ENCODE measurements at regions not wholly inside any gene's neighbourhood (a gene's known extent, or its start where the extent isn't known, plus 50 kb on each side); places are given as distances from the start of the nearest gene placed in this dataset.

DNA sequence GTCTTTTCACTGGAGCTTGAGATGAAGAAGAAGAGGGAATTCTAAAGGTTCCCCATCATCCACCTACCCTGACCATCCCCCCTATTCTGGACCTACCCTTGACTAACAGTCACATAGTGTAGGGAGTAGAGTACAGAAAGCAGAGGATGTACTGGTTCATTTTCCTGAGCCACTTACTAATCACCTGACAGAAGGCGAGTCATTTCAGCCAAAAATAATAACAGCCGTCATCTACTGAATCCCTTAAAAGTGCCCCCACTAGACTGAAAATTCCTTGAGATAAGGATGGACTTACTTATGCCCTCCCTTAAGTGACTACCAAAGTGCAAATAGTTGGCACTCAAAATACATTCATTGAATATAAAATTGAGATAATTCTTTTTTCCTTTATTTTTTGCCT lies 112.2 kb downstream of the FOXD1 start:
- peaks cover 5% of the 10 kb centered on the region for H3K27me3 ChIP-seq
- no peaks in the 10 kb centered on the region for H3K9me3 ChIP-seq
- no peaks in the 10 kb centered on the region for H3K4me1 ChIP-seq
- no peaks in the 10 kb centered on the region for H3K36me3 ChIP-seq
- 65 to 72% methylated on average over 2 of the region's 2 CpGs for WGBS, 2 donors
- TF ChIP-seq, protein P1, sequence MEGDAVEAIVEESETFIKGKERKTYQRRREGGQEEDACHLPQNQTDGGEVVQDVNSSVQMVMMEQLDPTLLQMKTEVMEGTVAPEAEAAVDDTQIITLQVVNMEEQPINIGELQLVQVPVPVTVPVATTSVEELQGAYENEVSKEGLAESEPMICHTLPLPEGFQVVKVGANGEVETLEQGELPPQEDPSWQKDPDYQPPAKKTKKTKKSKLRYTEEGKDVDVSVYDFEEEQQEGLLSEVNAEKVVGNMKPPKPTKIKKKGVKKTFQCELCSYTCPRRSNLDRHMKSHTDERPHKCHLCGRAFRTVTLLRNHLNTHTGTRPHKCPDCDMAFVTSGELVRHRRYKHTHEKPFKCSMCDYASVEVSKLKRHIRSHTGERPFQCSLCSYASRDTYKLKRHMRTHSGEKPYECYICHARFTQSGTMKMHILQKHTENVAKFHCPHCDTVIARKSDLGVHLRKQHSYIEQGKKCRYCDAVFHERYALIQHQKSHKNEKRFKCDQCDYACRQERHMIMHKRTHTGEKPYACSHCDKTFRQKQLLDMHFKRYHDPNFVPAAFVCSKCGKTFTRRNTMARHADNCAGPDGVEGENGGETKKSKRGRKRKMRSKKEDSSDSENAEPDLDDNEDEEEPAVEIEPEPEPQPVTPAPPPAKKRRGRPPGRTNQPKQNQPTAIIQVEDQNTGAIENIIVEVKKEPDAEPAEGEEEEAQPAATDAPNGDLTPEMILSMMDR (IDR thresholded peaks at IDR 0.05): no peak
- H3K27ac ChIP-seq: no peak overlapping the region
- no peak overlapping the region for H3K4me3 ChIP-seq (replicated peaks in 1 of 3)
- intact Hi-C loops (cut with DNase I): no loop called here
- DNase-seq: no peak

DNA sequence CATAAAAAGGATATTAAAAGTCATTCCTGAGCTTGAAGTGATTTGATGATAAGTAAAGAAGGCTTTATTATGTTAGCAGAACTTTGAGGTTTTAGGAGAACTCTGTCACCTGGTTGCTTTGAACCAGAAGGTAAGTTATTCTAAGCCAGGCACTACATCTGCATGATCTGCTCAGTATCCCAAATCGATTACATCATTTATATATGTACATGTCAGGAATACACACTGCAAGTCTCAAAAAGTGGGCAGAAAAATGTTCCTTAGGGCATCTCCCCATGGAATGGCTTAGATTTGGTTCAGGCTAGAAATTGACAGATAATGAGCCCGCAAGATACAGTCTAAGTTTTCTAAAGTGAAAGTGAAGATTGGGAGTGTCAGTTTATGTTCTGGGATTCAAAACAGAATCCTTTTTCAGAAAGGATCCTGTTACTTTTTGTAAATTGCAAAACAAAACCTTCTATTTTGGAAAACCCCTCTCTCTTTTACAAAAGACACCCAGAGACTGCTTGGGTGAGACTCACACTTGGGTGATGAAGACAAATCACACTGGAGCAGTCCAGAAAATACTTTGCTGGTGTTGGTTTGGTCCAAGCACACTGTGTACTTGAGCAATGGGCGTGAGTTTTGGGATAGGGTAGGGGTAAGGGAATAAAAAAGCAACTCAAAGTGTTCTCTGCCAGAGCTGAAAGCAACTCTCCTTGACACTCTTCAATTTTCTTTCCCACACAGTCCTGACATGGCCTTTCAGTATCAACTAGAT lies 114.5 kb downstream of the FOXD1 start:
- DNase-seq: no peak
- no peaks in the 10 kb centered on the region for H3K27me3 ChIP-seq
- no peak overlapping the region for H3K4me3 ChIP-seq (replicated peaks in 1 of 3)
- no peaks in the 10 kb centered on the region for H3K9me3 ChIP-seq
- TF ChIP-seq, protein P1 (IDR thresholded peaks at IDR 0.05): no peak
- no peak for TF ChIP-seq POLR2A (IDR thresholded peaks at IDR 0.05)
- H3K27ac ChIP-seq: no peak overlapping the region
- H3K36me3 ChIP-seq: no peaks in the 10 kb centered on the region
- intact Hi-C loops (cut with DNase I): no loop called here
- WGBS, 2 donors: 78 to 79% methylated on average over 3 of the region's 3 CpGs
- no peaks in the 10 kb centered on the region for H3K4me1 ChIP-seq

DNA sequence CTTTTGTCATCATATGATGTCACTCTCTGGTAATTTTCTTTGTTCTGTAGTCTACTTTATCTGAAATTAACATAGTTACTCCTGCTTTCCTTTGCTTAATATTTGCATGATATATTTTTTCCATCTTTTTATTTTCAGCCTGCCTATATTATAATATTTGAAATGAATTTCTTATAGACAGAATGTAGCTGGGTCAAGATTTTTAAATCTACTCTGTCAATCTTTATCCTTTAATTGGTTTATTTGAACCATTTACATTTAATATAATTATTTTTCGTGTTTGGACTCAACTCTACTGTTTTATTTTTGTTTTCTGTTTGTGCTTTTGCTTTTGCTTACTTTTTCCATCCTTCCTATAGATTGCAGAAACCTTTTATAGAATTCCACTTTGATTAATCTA lies 118.0 kb downstream of the FOXD1 start:
- 56 to 75% methylated on average over 1 of the region's 1 CpG for WGBS, 2 donors
- intact Hi-C loops (cut with DNase I): no loop called here
- no peaks in the 10 kb centered on the region for H3K9me3 ChIP-seq

DNA sequence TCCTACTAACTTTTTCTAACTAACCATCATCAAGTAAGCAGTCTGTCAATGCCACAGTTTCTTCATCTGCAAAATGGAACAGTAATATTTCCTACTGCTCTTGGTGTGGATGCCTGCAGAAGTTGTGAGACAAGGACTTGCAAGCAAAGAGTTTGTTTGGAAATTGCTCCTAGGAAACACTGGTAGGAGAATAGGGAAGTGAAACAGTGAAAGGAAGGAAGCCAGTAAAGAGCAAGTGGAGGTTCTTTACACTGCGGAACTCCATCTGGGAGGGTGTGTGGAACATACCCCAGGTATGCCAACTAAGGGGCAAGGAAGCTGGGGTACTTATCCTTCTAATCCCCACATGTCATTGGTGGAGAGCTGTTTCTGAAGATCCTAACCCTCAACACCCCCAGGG lies 119.9 kb downstream of the FOXD1 start:
- DNase-seq: no peak
- intact Hi-C loops (cut with DNase I): no loop called here
- H3K9me3 ChIP-seq: no peaks in the 10 kb centered on the region
- TF ChIP-seq, protein P1 (IDR thresholded peaks at IDR 0.05): no peak
- no peak for TF ChIP-seq POLR2A (IDR thresholded peaks at IDR 0.05)
- 92 to 97% methylated on average over 1 of the region's 1 CpG for WGBS, 2 donors
- no peak overlapping the region for H3K27ac ChIP-seq
- no peak overlapping the region for H3K4me3 ChIP-seq (replicated peaks in 1 of 3)
- H3K27me3 ChIP-seq: no peaks in the 10 kb centered on the region
- no peaks in the 10 kb centered on the region for H3K4me1 ChIP-seq
- H3K36me3 ChIP-seq: no peaks in the 10 kb centered on the region

More for the DNA sequence above, 118.0 kb downstream of the FOXD1 start:
- H3K4me1 ChIP-seq: no peaks in the 10 kb centered on the region
- no peaks in the 10 kb centered on the region for H3K27me3 ChIP-seq
- H3K36me3 ChIP-seq: no peaks in the 10 kb centered on the region
- DNase-seq: no peak
- TF ChIP-seq POLR2A (IDR thresholded peaks at IDR 0.05): no peak
- TF ChIP-seq, protein P1 (IDR thresholded peaks at IDR 0.05): no peak
- H3K27ac ChIP-seq: no peak overlapping the region
- no peak overlapping the region for H3K4me3 ChIP-seq (replicated peaks in 1 of 3)

DNA sequence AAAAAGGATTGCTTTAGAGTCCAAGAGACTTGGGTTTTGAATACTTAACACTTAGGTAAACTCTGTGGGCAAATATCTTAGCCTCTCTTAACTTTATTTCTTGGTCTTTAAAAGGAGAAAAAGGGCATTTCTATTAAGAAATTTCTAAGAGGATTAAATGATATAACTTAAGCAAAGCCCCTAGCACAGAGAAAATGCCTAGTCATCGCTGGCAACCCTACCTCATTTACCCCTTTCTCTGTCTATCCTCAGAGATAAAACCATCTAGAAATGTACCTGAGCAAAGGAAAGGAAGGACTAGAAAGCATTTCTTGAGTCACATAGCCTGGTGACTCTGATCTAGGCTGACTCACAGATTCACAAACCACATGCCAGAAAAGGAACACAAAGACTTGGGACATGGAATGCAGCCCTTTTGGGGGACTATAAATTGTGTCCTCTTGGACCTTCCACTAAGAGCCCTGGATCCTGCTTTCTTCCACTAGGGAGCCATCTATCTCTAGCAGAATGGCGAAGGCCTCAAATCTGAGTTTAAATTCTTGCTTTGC lies 120.6 kb downstream of the FOXD1 start:
- TF ChIP-seq POLR2A (IDR thresholded peaks at IDR 0.05): no peak
- TF ChIP-seq, protein P1 (IDR thresholded peaks at IDR 0.05): no peak
- WGBS, 2 donors: 94 to 97% methylated on average over 2 of the region's 2 CpGs

More for the DNA sequence above, 120.6 kb downstream of the FOXD1 start:
- no peak for DNase-seq
- H3K4me3 ChIP-seq (replicated peaks in 1 of 3): no peak overlapping the region
- H3K27ac ChIP-seq: no peak overlapping the region
- no peaks in the 10 kb centered on the region for H3K9me3 ChIP-seq
- H3K4me1 ChIP-seq: no peaks in the 10 kb centered on the region
- H3K27me3 ChIP-seq: no peaks in the 10 kb centered on the region
- intact Hi-C loops (cut with DNase I): no loop called here
- H3K36me3 ChIP-seq: no peaks in the 10 kb centered on the region
